Heart left ventricle (tissue), 16 donors: ENCODE measurements at regions not wholly inside any gene's neighbourhood (a gene's known extent, or its start where the extent isn't known, plus 50 kb on each side); places are given as distances from the start of the nearest gene placed in this dataset.

Experiments used
- ATAC-seq, 4 donors: fragments of 200-7000 bp; cut with Tn5 transposase; one replicate each; pipeline ENCODE4 v1.9.1; 2020 to 2022; ENCODE audit warnings: moderate library complexity in 4 of 4, mild to moderate bottlenecking in 3 of 4, moderate number of reproducible peaks in 1 of 4
- DNase-seq, 5 donors: peaks; one replicate each; pipeline ENCODE4 v3.0.0-alpha.2; 2020
- H3K27ac ChIP-seq, 12 donors: fragments of 200-600 bp; sonication (generic) in 4 of 12; one replicate each; pipeline versions ENCODE4 v1.5.0 to v1.8.0; 2016 to 2022; ENCODE audit warnings: mild to moderate bottlenecking in 2 of 12
- H3K27me3 ChIP-seq, 9 donors: fragments of 200-600 bp; sonication (generic) in 2 of 9; one replicate each; pipeline versions ENCODE4 v1.5.1 to v1.8.0; 2016 to 2022; ENCODE audit warnings: mild to moderate bottlenecking in 3 of 9
- H3K36me3 ChIP-seq, 9 donors: fragments of 200-600 bp; sonication (generic) in 2 of 9; one replicate each; pipeline versions ENCODE4 v1.5.0 to v1.8.0; 2018 to 2022; ENCODE audit warnings: mild to moderate bottlenecking in 2 of 9
- H3K4me1 ChIP-seq, 12 donors: fragments of 200-600 bp; sonication (generic) in 4 of 12; one replicate each; pipeline versions ENCODE4 v1.5.0 to v1.8.0; 2016 to 2022; ENCODE audit warnings: mild to moderate bottlenecking in 3 of 12
- H3K4me3 ChIP-seq, 12 donors: fragments of 200-600 bp; sonication (generic) in 4 of 12; one replicate each; pipeline versions ENCODE4 v1.5.0 to v1.8.0; 2017 to 2022; ENCODE audit warnings: mild to moderate bottlenecking in 9 of 12, moderate library complexity in 4 of 12
- H3K9me3 ChIP-seq, 12 donors: fragments of 200-600 bp; sonication (generic) in 4 of 12; one replicate each; pipeline versions ENCODE4 v1.5.0 to v1.8.0; 2016 to 2022; ENCODE audit warnings: mild to moderate bottlenecking in 1 of 12
- POLR2A ChIP-seq, 2 donors: fragments of 450-650 bp; IDR thresholded peaks; one replicate each; pipeline ENCODE4 v1.6.1; 2017; ENCODE audit warnings: antibody characterized with exemption in 2 of 2, mild to moderate bottlenecking in 2 of 2, moderate library complexity in 2 of 2
- WGBS, 4 donors: extraction: QIAGEN DNeasy Blood & Tissue Kit in 2 of 4; methylation state at CpG; one replicate each; pipeline versions ENCODE4 v1.1.5 to v1.1.7; 2013 to 2018; 5-methylcytosine and 5-hydroxymethylcytosine counted together
- intact Hi-C, 10 donors: fragments of 100-400 bp; cut with DNase I; formaldehyde crosslinking; loops; one replicate each; pipeline versions ENCODE4 v1.11.1 to v1.14.2; 2022
- TF ChIP-seq, protein P1 (sequence below), 12 donors: fragments of 200-600 bp; sonication (generic) in 4 of 12; IDR thresholded peaks; one replicate each; pipeline versions ENCODE4 v1.5.0 to v1.8.0; 2018 to 2022; ENCODE audit warnings: antibody characterized with exemption in 12 of 12, mild to moderate bottlenecking in 5 of 12
- donor health status: ischemic (EF 13 %, LVEDD 7.1; RV severe dilation, severe dysfunction).
- donor health status: healthy with polysubstance abuse.
- donor health status: DM: no; HTN: yes; CAD: no.
- donor health status: DM: no; HTN: no; CAD: no.
- donor health status: ischemic (EF 25% LVEDD 6.9; RV normal size, moderate dysfunction).
- donor health status: ischemic (EF 25% LVEDD 5.7; RV mildly dilated, moderate dysfunction).
- donor health status: healthy.
- donor health status: DM: yes; HTN: yes; CAD: no.
- donor health status: ischemic (EF 35%, LVEDD 5.7; RV mildly dilated, moderate dysfunction).
- donor health status: nonischemic (EF 11% LVEDD 7.7; RV severe dilation, severe dysfunction).
- donor health status: DM: yes; HTN: yes; CAD: no.
- donor health status: PGD.
- donor health status: ischemic (EF 29% LVEDD 5.4; RV normal size, mild dysfunction).
- donor health status: nonischemic (EF 23%, LVEDD 6.1; RV moderate dilation, normal function).

DNA sequence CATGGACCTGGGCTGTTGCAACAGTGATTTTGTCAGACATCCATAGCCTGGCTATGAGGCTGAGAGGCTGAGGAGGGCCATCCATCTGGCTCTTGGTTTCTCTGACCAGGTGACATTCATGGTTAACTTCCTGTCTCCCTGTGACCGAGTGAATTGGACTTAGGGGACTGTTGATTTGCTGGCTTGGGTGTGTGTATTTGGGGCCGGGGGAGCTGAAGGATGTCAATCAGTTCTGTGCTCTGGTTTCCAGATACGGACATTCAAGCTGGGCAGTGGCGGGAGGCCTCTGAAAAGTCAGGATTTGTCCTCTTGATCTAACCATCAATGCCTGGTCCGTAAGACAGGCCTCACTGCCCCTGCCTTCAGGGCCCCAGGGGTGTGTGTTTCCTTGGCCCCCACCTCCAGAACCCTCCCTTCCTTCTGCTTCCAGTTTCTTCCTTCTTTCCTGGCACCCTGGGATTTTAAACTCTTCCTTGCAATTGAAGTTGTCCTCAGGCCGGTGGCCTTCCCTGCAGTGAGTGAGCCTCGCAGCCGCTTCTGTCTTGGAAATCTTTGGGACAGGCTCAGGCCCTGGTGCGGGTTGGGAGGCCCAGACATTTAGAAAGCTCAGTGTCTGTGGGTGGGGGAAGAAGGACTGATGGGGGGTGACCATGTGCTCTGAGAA is 54.7 kb upstream of the HAAO start:
- ATAC-seq = no peak
- H3K4me3 ChIP-seq = no peak overlapping the region
- H3K9me3 ChIP-seq = no peaks in the 10 kb centered on the region
- TF ChIP-seq, protein P1, sequence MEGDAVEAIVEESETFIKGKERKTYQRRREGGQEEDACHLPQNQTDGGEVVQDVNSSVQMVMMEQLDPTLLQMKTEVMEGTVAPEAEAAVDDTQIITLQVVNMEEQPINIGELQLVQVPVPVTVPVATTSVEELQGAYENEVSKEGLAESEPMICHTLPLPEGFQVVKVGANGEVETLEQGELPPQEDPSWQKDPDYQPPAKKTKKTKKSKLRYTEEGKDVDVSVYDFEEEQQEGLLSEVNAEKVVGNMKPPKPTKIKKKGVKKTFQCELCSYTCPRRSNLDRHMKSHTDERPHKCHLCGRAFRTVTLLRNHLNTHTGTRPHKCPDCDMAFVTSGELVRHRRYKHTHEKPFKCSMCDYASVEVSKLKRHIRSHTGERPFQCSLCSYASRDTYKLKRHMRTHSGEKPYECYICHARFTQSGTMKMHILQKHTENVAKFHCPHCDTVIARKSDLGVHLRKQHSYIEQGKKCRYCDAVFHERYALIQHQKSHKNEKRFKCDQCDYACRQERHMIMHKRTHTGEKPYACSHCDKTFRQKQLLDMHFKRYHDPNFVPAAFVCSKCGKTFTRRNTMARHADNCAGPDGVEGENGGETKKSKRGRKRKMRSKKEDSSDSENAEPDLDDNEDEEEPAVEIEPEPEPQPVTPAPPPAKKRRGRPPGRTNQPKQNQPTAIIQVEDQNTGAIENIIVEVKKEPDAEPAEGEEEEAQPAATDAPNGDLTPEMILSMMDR (IDR thresholded peaks at IDR 0.05) = no peak
- no peak for TF ChIP-seq POLR2A (IDR thresholded peaks at IDR 0.05)
- WGBS, 4 donors = 93 to 95% (median 94%) methylated on average over 9 of the region's 9 CpGs
- no peaks in the 10 kb centered on the region for H3K27me3 ChIP-seq
- DNase-seq = no peak
- H3K4me1 ChIP-seq = peaks cover 0 to 34% (median 0%) of the 10 kb centered on the region in 12 donors
- H3K36me3 ChIP-seq = no peaks in the 10 kb centered on the region
- H3K27ac ChIP-seq = peak overlapping the region in 2 of 12 donors; percentile 19
- intact Hi-C loops = no loop called here

DNA sequence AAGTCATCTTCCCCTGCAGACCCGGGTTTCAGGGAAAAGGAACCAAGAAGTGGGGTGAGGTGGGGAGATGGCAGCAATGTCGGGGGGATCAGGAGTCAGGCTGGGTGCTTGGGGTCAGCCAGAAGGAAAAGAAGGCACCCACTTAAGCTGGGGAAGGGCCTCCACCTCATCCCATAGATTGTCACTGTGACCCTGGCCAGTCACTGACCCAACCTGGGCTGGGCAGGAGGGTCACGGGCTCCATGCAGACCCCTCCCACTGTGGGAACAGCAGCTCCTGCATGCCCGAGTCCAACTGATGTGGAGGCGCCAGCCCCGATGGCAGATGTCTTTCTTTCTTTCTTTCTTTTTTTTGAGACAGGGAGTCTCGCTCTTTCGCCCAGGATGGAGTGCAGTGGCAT is 53.6 kb upstream of the HAAO start:
- Histone ChIP-seq H3K4me1 (peaks cover 0 to 42% (median 0%) of the 10 kb centered on the region in 12 donors), H3K36me3 (no peaks in the 10 kb centered on the region), H3K27me3 (no peaks in the 10 kb centered on the region), H3K27ac (peak overlapping the region in 6 of 12 donors; percentile 5 to 73 (median 57)), H3K9me3 (no peaks in the 10 kb centered on the region), H3K4me3 (no peak overlapping the region)
- intact Hi-C loops = no loop called here
- no peak for DNase-seq
- ATAC-seq = peak in 1 of 4 donors; percentile 21
- TF ChIP-seq POLR2A (IDR thresholded peaks at IDR 0.05) = no peak
- TF ChIP-seq, protein P1 (IDR thresholded peaks at IDR 0.05) = no peak
- WGBS, 4 donors = 84 to 92% (median 90%) methylated on average over 8 of the region's 8 CpGs

DNA sequence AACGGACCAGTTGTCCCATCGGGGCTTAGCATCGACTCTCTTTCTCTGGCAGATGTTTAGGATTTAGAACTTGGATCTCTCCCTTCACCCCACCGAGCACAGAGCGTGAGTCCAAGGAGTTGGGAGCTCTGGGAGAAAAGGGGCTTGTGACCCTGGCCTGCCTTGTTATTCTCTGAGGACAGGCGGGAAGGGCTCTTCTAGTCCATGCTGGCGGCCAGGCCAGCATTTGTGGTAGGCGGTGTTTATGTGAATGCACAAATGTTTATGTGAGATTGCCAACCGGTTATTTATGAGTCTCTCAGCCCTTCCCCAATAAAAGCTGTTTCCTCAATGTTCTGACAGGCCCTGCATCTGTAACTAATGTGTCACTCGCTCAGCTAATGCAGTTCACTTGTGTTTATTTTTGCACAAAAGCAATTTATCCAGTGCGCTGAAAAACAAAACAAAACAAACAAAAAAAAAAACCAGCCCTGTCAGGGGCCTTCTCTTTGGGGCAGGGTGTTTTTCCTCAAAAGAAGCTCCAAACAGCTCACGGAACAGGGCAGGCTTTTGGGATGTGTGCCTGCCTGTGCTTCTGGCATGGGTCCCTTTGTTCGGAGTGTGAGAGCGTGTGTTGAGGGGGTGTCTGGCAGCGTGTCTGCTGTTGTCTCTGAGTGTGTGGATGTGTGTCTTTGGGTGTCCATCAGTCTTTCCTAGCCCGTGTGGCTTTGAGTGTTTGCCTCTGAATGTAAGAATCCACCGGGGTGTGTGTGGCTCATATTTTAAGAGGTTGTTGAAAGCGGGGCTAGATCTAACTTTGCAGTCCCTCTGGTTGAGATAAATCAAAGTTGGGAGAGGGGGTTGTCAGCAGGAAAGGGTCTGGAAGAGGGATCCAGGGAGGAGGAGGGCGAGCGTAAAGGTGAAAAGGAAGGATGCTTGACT is 52.8 kb upstream of the HAAO start:
- intact Hi-C loops = no loop called here
- ATAC-seq (peak in 2 of 4 donors; percentile 32 to 57), DNase-seq (peak in 2 of 5 donors; percentile 27 to 50)
- peak overlapping the region in 11 of 12 donors; percentile 3 to 73 (median 42) for H3K27ac ChIP-seq
- H3K36me3 ChIP-seq = no peaks in the 10 kb centered on the region
- TF ChIP-seq, protein P1 (IDR thresholded peaks at IDR 0.05) = no peak
- TF ChIP-seq POLR2A (IDR thresholded peaks at IDR 0.05) = no peak
- no peaks in the 10 kb centered on the region for H3K9me3 ChIP-seq
- peaks cover 0 to 48% (median 1%) of the 10 kb centered on the region in 12 donors for H3K4me1 ChIP-seq
- WGBS, 4 donors = 63 to 77% (median 67%) methylated on average over 19 to 20 of the region's 20 CpGs
- no peak overlapping the region for H3K4me3 ChIP-seq
- no peaks in the 10 kb centered on the region for H3K27me3 ChIP-seq

DNA sequence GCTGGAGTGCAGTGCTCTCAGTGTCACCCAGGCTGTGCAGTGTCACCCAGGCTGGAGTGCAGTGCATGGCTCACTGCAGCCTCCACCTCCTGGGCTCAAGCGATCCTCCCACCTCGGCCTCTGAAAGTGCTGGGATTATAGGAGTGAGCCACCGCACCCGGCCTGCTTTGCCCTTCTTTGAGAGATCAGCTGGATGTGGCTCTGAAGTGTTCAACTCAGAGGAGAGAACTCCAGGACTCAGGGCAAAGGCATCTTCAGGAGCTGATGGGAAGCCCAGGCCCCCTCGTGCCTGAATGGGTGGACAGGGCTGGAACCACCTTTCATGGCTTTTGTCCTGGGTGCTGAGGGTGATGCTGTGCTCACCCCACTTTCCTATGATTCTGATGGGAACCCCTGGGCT is 52.0 kb upstream of the HAAO start:
- DNase-seq (no peak), ATAC-seq (no peak)
- no peaks in the 10 kb centered on the region for H3K27me3 ChIP-seq
- peaks cover 0 to 53% (median 3%) of the 10 kb centered on the region in 12 donors for H3K4me1 ChIP-seq
- no peaks in the 10 kb centered on the region for H3K9me3 ChIP-seq
- WGBS, 4 donors = 88 to 96% (median 93%) methylated on average over 4 to 5 of the region's 5 CpGs
- peak overlapping the region in 8 of 12 donors; percentile 5 to 73 (median 50) for H3K27ac ChIP-seq
- no peak overlapping the region for H3K4me3 ChIP-seq
- no peaks in the 10 kb centered on the region for H3K36me3 ChIP-seq
- TF ChIP-seq POLR2A (IDR thresholded peaks at IDR 0.05) = no peak
- TF ChIP-seq, protein P1 (IDR thresholded peaks at IDR 0.05) = no peak
- intact Hi-C loops = no loop called here
